Endothelial cell of umbilical vein (primary cell): ENCODE measurements at regions not wholly inside any gene's neighbourhood (a gene's known extent, or its start where the extent isn't known, plus 50 kb on each side); places are given as distances from the start of the nearest gene placed in this dataset.

ENCODE experiments used
- BruUV-seq: library from RNA; stranded (reverse); fragments of 400-500 nt; replicated peaks from 2 replicates; lab custom pipeline; 2021; lab: Mats Ljungman, UMichigan
- CTCF ChIA-PET: fragments of 300-600, 350-600 bp; sonication (Branson Sonifier 250); formaldehyde crosslinking; loops from one replicate; lab custom pipeline; 2021; ENCODE audit warnings: antibody characterized with exemption, inconsistent platforms; lab: Charles Lee
- POLR2A ChIA-PET: fragments of 300-600, 350-600 bp; sonication (Branson Sonifier 250); formaldehyde crosslinking; loops from one replicate; lab custom pipeline; 2021; ENCODE audit warnings: antibody characterized with exemption, inconsistent platforms; lab: Charles Lee
- DNase-seq: peaks from one replicate; pipeline ENCODE4 v3.0.0-alpha.2; 2011; ENCODE audit warnings: low read depth, low spot score
- FAIRE-seq: peaks from 2 replicates; lab custom pipeline; 2011; peaks lifted over from hg19 to GRCh38; lab: Jason Lieb, UNC
- H2AFZ ChIP-seq: 2 replicates; pipeline ENCODE4 v1.6.0; 2012; ENCODE audit warnings: low read depth, low read length, control low read depth, inconsistent platforms
- H3K27ac ChIP-seq: 2 replicates; pipeline ENCODE4 v1.5.1; 2011; ENCODE audit warnings: low read depth, mild to moderate bottlenecking, control low read depth, low read length, moderate library complexity; ENCODE audit not compliant: insufficient read depth
- H3K27me3 ChIP-seq, 2 experiments: 2 replicates each; pipeline versions ENCODE4 v1.6.0 to v1.6.1; 2011; ENCODE audit warnings: low read length in 2 of 2, mixed read lengths in 1 of 2; ENCODE audit not compliant: control insufficient read depth in 2 of 2, insufficient read depth in 2 of 2
- H3K36me3 ChIP-seq, 2 experiments: 2 replicates in 1 of 2; 3 replicates in 1 of 2; pipeline ENCODE4 v1.5.1; 2011; ENCODE audit warnings: low read length in 2 of 2, mild to moderate bottlenecking in 1 of 2, moderate library complexity in 1 of 2; ENCODE audit not compliant: control insufficient read depth in 2 of 2, insufficient read depth in 2 of 2; ENCODE audit errors: extremely low read depth in 1 of 2
- H3K4me1 ChIP-seq: 3 replicates; pipeline ENCODE4 v1.5.1; 2011; ENCODE audit warnings: mild to moderate bottlenecking, low read length; ENCODE audit not compliant: control insufficient read depth, insufficient read depth; ENCODE audit errors: extremely low read depth
- H3K4me2 ChIP-seq: 2 replicates; pipeline ENCODE4 v1.6.1; 2011; ENCODE audit warnings: low read length, control low read depth, mixed read lengths; ENCODE audit not compliant: insufficient read depth
- H3K4me3 ChIP-seq, 3 experiments: fragments of 200-600 bp in 1 of 3; sonication (generic), shearing (Covaris generic) in 1 of 3; replicated peaks in 1 of 3; 2 replicates each; pipeline ENCODE4 v1.5.1; 2011 to 2016; ENCODE audit warnings: control low read depth in 3 of 3, low read length in 3 of 3, mild to moderate bottlenecking in 2 of 3, inconsistent platforms in 1 of 3, low read depth in 1 of 3, moderate library complexity in 1 of 3; ENCODE audit not compliant: insufficient read depth in 1 of 3
- H3K79me2 ChIP-seq: 2 replicates; pipeline ENCODE4 v1.6.0; 2012; ENCODE audit warnings: low read length, inconsistent platforms; ENCODE audit not compliant: control insufficient read depth, insufficient read depth
- H3K9ac ChIP-seq: replicated peaks from 2 replicates; pipeline ENCODE3; 2011; ENCODE audit warnings: low read length, control low read depth; ENCODE audit not compliant: insufficient read depth; ENCODE audit errors: extremely low read depth
- H3K9me1 ChIP-seq: replicated peaks from 3 replicates; pipeline ENCODE4 v1.6.0; 2011; ENCODE audit warnings: mild to moderate bottlenecking, low read length; ENCODE audit not compliant: control insufficient read depth, insufficient read depth; ENCODE audit errors: extremely low read depth
- H3K9me3 ChIP-seq: replicated peaks from 2 replicates; pipeline ENCODE4 v1.5.1; 2012; ENCODE audit warnings: low read length, inconsistent platforms; ENCODE audit not compliant: control insufficient read depth, insufficient read depth
- H4K20me1 ChIP-seq: replicated peaks from 2 replicates; pipeline ENCODE3; 2011; ENCODE audit warnings: mild to moderate bottlenecking, low read length; ENCODE audit not compliant: control insufficient read depth, insufficient read depth; ENCODE audit errors: extremely low read depth
- CTCF ChIP-seq, 2 donors: IDR thresholded peaks; 1 replicate in 1 of 2; 2 replicates in 1 of 2; pipeline ENCODE4 v1.5.1; 2011; ENCODE audit warnings: low read length in 2 of 2, mild to moderate bottlenecking in 2 of 2, moderate library complexity in 2 of 2, control low read depth in 1 of 2, inconsistent platforms in 1 of 2, low read depth in 1 of 2; ENCODE audit not compliant: insufficient read depth in 1 of 2; ENCODE audit errors: extremely low read depth in 1 of 2
- EZH2 ChIP-seq: IDR thresholded peaks from 2 replicates; pipeline ENCODE4 v1.6.1; 2012; ENCODE audit warnings: borderline replicate concordance, low read depth, mild to moderate bottlenecking, moderate library complexity, low read length, inconsistent platforms; ENCODE audit not compliant: severe bottlenecking
- FOS ChIP-seq: IDR thresholded peaks from 2 replicates; pipeline ENCODE4 v1.6.1; 2011; ENCODE audit warnings: mild to moderate bottlenecking, low read length, moderate library complexity, borderline replicate concordance; ENCODE audit not compliant: insufficient read depth
- GATA2 ChIP-seq: IDR thresholded peaks from 2 replicates; pipeline ENCODE4 v1.7.0; 2011; ENCODE audit warnings: low read depth, mild to moderate bottlenecking, moderate library complexity, mixed read lengths, low read length; ENCODE audit not compliant: insufficient read length, insufficient read depth
- JUN ChIP-seq: IDR thresholded peaks from 2 replicates; pipeline ENCODE4 v1.6.1; 2011; ENCODE audit warnings: borderline replicate concordance, low read depth; ENCODE audit not compliant: insufficient read length, insufficient read depth
- MAX ChIP-seq: IDR thresholded peaks from 2 replicates; pipeline ENCODE4 v1.6.1; 2011; ENCODE audit not compliant: insufficient read depth, insufficient read length
- MYC ChIP-seq: IDR thresholded peaks from one replicate; pipeline ENCODE4 v1.6.1; 2011; ENCODE audit warnings: mild to moderate bottlenecking, low read depth, low read length
- POLR2A ChIP-seq: IDR thresholded peaks from 2 replicates; pipeline ENCODE4 v1.6.1; 2012; ENCODE audit warnings: low read depth, mild to moderate bottlenecking, control low read depth, low read length
- POLR2AphosphoS5 ChIP-seq: IDR thresholded peaks from 2 replicates; pipeline ENCODE4 v1.6.1; 2012; ENCODE audit warnings: low read depth, mild to moderate bottlenecking, control low read depth, low read length, moderate library complexity; ENCODE audit not compliant: insufficient read depth
- dilution Hi-C: fragments of 300-500 bp; cut with MboI; formaldehyde crosslinking; loops from one replicate; pipeline ENCODE4 v1.15.0; 2019; ENCODE audit warnings: low sequenced_read_pairs; ENCODE audit not compliant: extremely low pct_ligation_motif_present
- intact Hi-C: fragments of 100-400 bp; cut with micrococcal nuclease; formaldehyde crosslinking; loops from one replicate; pipeline ENCODE4 v1.10.0; 2022

- Histone ChIP-seq H2AFZ (no peak overlapping the region), H3K27me3 (no peaks in the 10 kb centered on the region), H3K27ac (no peak overlapping the region), H3K4me2 (no peak overlapping the region), H3K9ac (no peak overlapping the region), H3K9me1 (no peaks in the 10 kb centered on the region), H3K4me1 (no peaks in the 10 kb centered on the region), H3K79me2 (no peaks in the 10 kb centered on the region), H3K9me3 (no peaks in the 10 kb centered on the region), H3K36me3 (no peaks in the 10 kb centered on the region), H3K4me3 (no peak overlapping the region), H4K20me1 (no peaks in the 10 kb centered on the region)
- POLR2A ChIA-PET, result no interaction called here
- TF ChIP-seq MAX (no peak), EZH2 (no peak), POLR2AphosphoS5 (no peak)
- no peak for FAIRE-seq
- CTCF ChIA-PET, result no interaction called here
- intact Hi-C loops (no loop called here), dilution Hi-C loops (no loop called here)
- DNase-seq, result no peak
- BruUV-seq, result no TSS peak
Observed at GRCh38 chr2:153595939-153596338, 117.4 kb upstream of the RPRM start.

GRCh38 chr2:153601812-153602211 is 123.2 kb upstream of the RPRM start:
- H3K9me3 ChIP-seq, result no peaks in the 10 kb centered on the region
- TF ChIP-seq POLR2A (no peak), JUN (no peak), POLR2AphosphoS5 (no peak), FOS (no peak), EZH2 (no peak), GATA2 (no peak), MYC (no peak), MAX (no peak), CTCF (IDR thresholded peaks at IDR 0.05; ENCODE audit: extremely low read depth in 1 of 2, insufficient read depth in 1 of 2, low read depth in 1 of 2, low read length in 2 of 2) (no peak)
- no peaks in the 10 kb centered on the region for H3K36me3 ChIP-seq
- intact Hi-C loops, result no loop called here
- H3K27me3 ChIP-seq, result no peaks in the 10 kb centered on the region
- DNase-seq (no peak), FAIRE-seq (no peak)
- BruUV-seq, result no TSS peak
- H2AFZ ChIP-seq, result no peak overlapping the region
- H3K4me3 ChIP-seq, result no peak overlapping the region
- no peak overlapping the region for H3K27ac ChIP-seq
- H3K79me2 ChIP-seq, result no peaks in the 10 kb centered on the region
- H3K9ac ChIP-seq, result no peak overlapping the region
- H3K9me1 ChIP-seq, result no peaks in the 10 kb centered on the region
- H4K20me1 ChIP-seq, result no peaks in the 10 kb centered on the region
- no peak overlapping the region for H3K4me2 ChIP-seq
- CTCF ChIA-PET, result no interaction called here
- dilution Hi-C loops, result no loop called here
- no peaks in the 10 kb centered on the region for H3K4me1 ChIP-seq
- POLR2A ChIA-PET, result no interaction called here
